RWPE1 (cell line): ENCODE measurements at regions not wholly inside any gene's neighbourhood (a gene's known extent, or its start where the extent isn't known, plus 50 kb on each side); places are given as distances from the start of the nearest gene placed in this dataset.
A peak's percentile ranks its signal among the peaks of the same experiment; 100 is the strongest.

Experiments used
- CTCF ChIA-PET: fragments of 350-600 bp; sonication (Branson Sonifier 250); formaldehyde crosslinking; extraction: SDS; loops from one replicate; lab custom pipeline; 2021; lab: Yijun Ruan, JAX
- POLR2A ChIA-PET: fragments of 400-600 bp; formaldehyde crosslinking; extraction: SDS; loops from one replicate; lab custom pipeline; 2020; ENCODE audit warnings: antibody characterized with exemption; ENCODE audit not compliant: low non-redundant PET; lab: Yijun Ruan, JAX
- DNase-seq: peaks from one replicate; pipeline ENCODE4 v3.0.0; 2012; ENCODE audit warnings: low spot score
- H3K27ac ChIP-seq: fragments of 450-650 bp; 2 replicates; pipeline ENCODE4 v1.5.1; 2017
- TF ChIP-seq, protein P1 (sequence below): fragments of 450-650 bp; conservative IDR thresholded peaks from 2 replicates; pipeline ENCODE4 v1.5.1; 2017; ENCODE audit warnings: low read depth, mild to moderate bottlenecking

DNA sequence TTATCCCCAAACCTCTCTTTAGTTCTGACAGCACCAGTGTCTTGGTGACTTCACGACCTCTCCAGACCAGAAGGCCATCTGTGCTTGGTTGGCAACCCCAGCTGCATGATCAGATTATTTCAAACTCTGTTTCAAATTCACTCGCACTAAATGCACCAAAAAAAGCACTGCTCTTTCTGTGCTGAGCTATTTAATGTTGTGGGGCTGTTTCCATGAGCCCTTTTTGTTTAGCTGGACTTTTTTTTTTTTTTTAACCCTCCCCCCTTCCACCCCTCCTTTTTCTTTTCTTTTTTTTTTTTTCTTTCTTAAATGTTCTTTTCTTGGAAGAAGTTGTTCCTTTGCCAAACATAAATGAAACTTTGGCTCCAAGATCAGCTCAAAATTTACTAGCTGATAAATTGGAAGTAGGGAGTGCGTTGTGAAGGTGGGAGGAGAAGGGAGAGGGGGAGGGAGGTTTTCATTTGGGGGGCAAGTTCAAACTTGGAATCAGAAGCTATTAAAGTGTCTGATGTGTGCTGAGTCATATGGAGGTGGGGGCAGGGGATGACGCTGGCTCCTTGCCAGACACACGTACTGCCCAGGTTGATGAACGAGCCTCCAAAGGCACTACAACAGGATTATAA lies 543.0 kb upstream of the TNP1 start:
- peak; percentile 84 for DNase-seq
- POLR2A ChIA-PET = interaction anchor here (0.6 kb wide), 1 partner anchor 230 kb away, joined by 3 read pairs; no protein-coding TSS in a partner anchor
- TF ChIP-seq, protein P1, sequence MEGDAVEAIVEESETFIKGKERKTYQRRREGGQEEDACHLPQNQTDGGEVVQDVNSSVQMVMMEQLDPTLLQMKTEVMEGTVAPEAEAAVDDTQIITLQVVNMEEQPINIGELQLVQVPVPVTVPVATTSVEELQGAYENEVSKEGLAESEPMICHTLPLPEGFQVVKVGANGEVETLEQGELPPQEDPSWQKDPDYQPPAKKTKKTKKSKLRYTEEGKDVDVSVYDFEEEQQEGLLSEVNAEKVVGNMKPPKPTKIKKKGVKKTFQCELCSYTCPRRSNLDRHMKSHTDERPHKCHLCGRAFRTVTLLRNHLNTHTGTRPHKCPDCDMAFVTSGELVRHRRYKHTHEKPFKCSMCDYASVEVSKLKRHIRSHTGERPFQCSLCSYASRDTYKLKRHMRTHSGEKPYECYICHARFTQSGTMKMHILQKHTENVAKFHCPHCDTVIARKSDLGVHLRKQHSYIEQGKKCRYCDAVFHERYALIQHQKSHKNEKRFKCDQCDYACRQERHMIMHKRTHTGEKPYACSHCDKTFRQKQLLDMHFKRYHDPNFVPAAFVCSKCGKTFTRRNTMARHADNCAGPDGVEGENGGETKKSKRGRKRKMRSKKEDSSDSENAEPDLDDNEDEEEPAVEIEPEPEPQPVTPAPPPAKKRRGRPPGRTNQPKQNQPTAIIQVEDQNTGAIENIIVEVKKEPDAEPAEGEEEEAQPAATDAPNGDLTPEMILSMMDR = no peak
- CTCF ChIA-PET = interaction anchor here (0.6 kb wide), 1 partner anchor 17 kb away, joined by 3 read pairs; no protein-coding TSS in a partner anchor
- H3K27ac ChIP-seq = peak overlapping the region; percentile 80

DNA sequence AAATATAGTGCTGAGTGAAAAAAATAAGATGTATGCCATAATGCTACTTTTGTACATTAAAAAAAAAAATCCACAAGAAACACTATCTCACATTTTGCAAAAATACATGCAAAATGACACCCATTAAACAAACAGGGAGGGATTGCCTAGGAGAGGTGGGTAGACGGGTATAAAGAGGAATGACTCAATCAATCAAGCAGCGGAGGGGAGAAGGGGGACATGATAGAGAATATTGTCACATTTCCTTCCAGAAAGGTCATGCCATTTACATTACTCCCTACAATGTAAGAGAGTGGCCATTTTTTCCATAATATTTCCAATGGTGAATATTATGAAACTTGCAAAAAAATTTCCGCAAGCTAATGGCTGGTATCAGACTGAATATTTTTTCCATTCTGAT lies 542.3 kb upstream of the TNP1 start:
- ChIA-PET CTCF (no interaction called here), POLR2A (interaction anchor here (0.6 kb wide), 1 partner anchor 229 kb away, joined by 3 read pairs; no protein-coding TSS in a partner anchor)
- DNase-seq = no peak

DNA sequence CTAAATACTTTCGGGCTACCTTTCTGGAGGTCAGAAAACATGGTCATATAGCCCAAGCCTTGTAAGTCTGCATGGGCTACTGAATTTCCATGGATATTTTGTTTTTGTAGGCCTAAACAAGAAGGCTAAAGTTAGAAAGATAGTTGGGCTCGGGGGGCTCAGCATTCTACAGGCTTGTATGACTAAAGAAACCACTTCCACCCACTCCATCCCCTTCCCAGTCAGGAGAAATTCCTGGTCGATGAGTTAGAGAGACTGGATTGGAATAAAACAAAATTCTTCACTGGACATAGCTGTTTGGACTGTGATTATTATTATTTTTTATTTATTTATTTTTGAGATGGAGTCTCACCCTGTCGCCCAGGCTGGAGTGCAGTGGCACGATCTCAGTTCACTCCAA lies 539.4 kb upstream of the TNP1 start:
- no peak for DNase-seq
- ChIA-PET POLR2A (no interaction called here), CTCF (interaction anchor here (0.6 kb wide), 1 partner anchor 61 kb away, joined by 4 read pairs; no protein-coding TSS in a partner anchor)
- H3K27ac ChIP-seq = no peak overlapping the region
- TF ChIP-seq, protein P1 = no peak

More for the DNA sequence above, 542.3 kb upstream of the TNP1 start:
- peak overlapping the region; percentile 80 for H3K27ac ChIP-seq
- TF ChIP-seq, protein P1 = no peak

DNA sequence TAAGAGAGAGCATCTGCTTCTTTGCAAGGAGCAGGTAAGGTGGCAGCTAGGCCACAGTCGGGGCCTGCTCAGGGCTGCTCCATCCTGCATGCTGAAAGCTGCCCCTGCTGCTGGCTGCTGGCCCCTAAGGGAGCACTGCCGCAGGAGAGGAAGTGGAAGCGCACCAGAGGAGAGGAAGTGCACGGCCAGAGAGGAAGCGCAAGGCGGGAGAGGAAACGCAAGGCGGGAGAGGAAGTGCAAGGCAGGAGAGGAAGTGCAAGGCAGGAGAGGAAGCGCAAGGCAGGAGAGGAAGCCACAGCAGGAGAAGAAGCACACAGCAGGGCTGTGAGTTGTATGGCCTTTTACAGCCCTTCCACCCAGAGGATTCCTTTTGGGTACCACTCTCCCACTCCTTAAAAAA lies 539.0 kb upstream of the TNP1 start:
- no peak for DNase-seq
- TF ChIP-seq, protein P1 = no peak
- ChIA-PET CTCF (interaction anchor here (0.8 kb wide), 1 partner anchor 805 kb away, joined by 4 read pairs; no protein-coding TSS in a partner anchor), POLR2A (no interaction called here)
- H3K27ac ChIP-seq = no peak overlapping the region

DNA sequence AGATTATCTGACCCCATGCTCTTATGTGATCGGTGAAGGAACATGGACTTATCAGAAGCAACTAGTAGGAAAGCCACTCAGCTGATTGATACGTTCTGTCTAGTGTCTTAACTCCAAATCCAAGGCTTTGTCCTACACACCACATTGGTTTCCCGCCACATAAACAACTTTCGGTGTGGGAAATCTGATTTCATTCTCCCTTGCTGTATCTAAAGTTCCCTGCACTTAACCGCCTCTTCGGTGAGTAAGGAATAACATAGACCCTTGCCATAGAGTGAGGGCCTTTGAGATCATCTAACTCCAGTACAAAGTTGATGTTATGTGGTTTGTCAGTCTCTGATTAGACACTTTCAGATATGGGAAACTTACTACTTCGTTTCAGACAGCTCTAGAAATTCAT lies 538.2 kb upstream of the TNP1 start:
- ChIA-PET POLR2A (no interaction called here), CTCF (interaction anchor here (0.6 to 0.8 kb wide), 2 partner anchors 762 to 805 kb away, joined by 3 to 4 read pairs; no protein-coding TSS in a partner anchor)
- TF ChIP-seq, protein P1 = no peak
- no peak for DNase-seq
- no peak overlapping the region for H3K27ac ChIP-seq

DNA sequence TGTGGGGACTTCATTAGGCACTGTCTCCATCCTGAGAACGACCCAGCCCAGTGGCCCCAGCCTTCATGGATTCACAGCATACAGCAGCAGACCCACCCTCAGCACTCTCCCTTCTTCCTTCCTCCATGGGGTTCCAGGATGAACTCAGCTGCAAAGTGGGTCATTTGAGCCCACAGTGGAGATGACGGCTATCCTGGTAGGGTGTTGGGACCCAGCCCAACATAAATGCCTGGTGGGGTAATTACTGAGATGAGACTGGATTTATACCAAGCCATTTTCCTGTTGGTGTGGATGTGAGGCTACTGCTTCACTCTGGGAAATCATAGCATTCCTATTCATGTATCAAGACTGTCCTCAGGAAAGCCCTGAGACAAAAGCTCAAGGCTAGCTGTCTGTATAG lies 536.7 kb upstream of the TNP1 start:
- TF ChIP-seq, protein P1 = no peak
- no peak for DNase-seq
- POLR2A ChIA-PET = no interaction called here

More for the DNA sequence above, 536.7 kb upstream of the TNP1 start:
- H3K27ac ChIP-seq = no peak overlapping the region
- CTCF ChIA-PET = no interaction called here
